HG02623 (cell line): ENCODE measurements at regions not wholly inside any gene's neighbourhood (a gene's known extent, or its start where the extent isn't known, plus 50 kb on each side); places are given as distances from the start of the nearest gene placed in this dataset.
"Not testable (repeated sequence)": the region's sequence is repeated elsewhere in the genome, so short reads cannot be mapped to it uniquely, and the experiment has no call there.

Experiments used
- ATAC-seq: cut with Tn5 transposase; IDR thresholded peaks from one replicate; pipeline ENCODE4 v1.9.1; 2021; ENCODE audit warnings: moderate library complexity; ENCODE audit not compliant: unreplicated experiment

GRCh38 chr4:20062054-20062453, 189.7 kb upstream of the SLIT2 start:
- no peak for ATAC-seq

- ATAC-seq, result no peak
These were observed 200.9 kb upstream of the SLIT2 start for GRCh38 chr4:20050768-20051167.

- ATAC-seq, result no peak
These were observed 201.8 kb upstream of the SLIT2 start for GRCh38 chr4:20049889-20050288.

GRCh38 chr4:20046931-20047677, 204.6 kb upstream of the SLIT2 start:
- ATAC-seq, result no peak

- no peak for ATAC-seq
These were observed 205.5 kb upstream of the SLIT2 start for GRCh38 chr4:20046179-20046578.

GRCh38 chr4:20044966-20045365, 206.7 kb upstream of the SLIT2 start:
- no peak for ATAC-seq

GRCh38 chr4:20044502-20044911, 207.2 kb upstream of the SLIT2 start:
- ATAC-seq, result no peak

GRCh38 chr4:20043991-20044390, 207.7 kb upstream of the SLIT2 start:
- ATAC-seq, result no peak

- ATAC-seq, result no peak
These were observed 208.9 kb upstream of the SLIT2 start for GRCh38 chr4:20042769-20043168.

GRCh38 chr4:20041839-20042407, 209.8 kb upstream of the SLIT2 start:
- ATAC-seq, result no peak

- ATAC-seq, result no peak
These were observed 214.0 kb upstream of the SLIT2 start for GRCh38 chr4:20037745-20038144.

- ATAC-seq, result no peak
These were observed 221.6 kb upstream of the SLIT2 start for GRCh38 chr4:20030108-20030507.

- ATAC-seq, result no peak
These were observed 223.1 kb upstream of the SLIT2 start for GRCh38 chr4:20028645-20029044.

GRCh38 chr4:20026456-20026855, 225.2 kb upstream of the SLIT2 start:
- ATAC-seq, result no peak

GRCh38 chr4:20022471-20022870, 229.2 kb upstream of the SLIT2 start:
- ATAC-seq, result no peak

GRCh38 chr4:20020056-20020455, 231.6 kb upstream of the SLIT2 start:
- no peak for ATAC-seq

GRCh38 chr4:20019310-20020015, 232.2 kb upstream of the SLIT2 start:
- no peak for ATAC-seq

GRCh38 chr4:20017777-20018115, 234.0 kb upstream of the SLIT2 start:
- ATAC-seq, result no peak

GRCh38 chr4:20017070-20017776, 234.5 kb upstream of the SLIT2 start:
- ATAC-seq, result no peak

GRCh38 chr4:20015636-20016224, 236.0 kb upstream of the SLIT2 start:
- ATAC-seq, result no peak

GRCh38 chr4:20003836-20004558, 247.7 kb upstream of the SLIT2 start:
- ATAC-seq, result not testable (repeated sequence)
